ENCODE measurements at regions not wholly inside any gene's neighbourhood (a gene's known extent, or its start where the extent isn't known, plus 50 kb on each side); places are given as distances from the start of the nearest gene placed in this dataset.

GRCh38 chr11:12603143-12604088 is 70.8 kb upstream of the TEAD1 start:
- TF ChIP-seq ZNF235 (CRISPR knock-in tag; IDR thresholded peaks at IDR 0.05; ENCODE audit: borderline replicate concordance) (no peak), MXI1 (IDR thresholded peaks at IDR 0.05; ENCODE audit: borderline replicate concordance, low read depth, low read length) (no peak), FOSL1 (CRISPR knock-in tag; IDR thresholded peaks at IDR 0.05; ENCODE audit: borderline replicate concordance) (no peak)

All from HepG2 (cell line).